ENCODE measurements at regions not wholly inside any gene's neighbourhood (a gene's known extent, or its start where the extent isn't known, plus 50 kb on each side); places are given as distances from the start of the nearest gene placed in this dataset.
"Not testable (repeated sequence)": the region's sequence is repeated elsewhere in the genome, so short reads cannot be mapped to it uniquely, and the experiment has no call there.

DNA sequence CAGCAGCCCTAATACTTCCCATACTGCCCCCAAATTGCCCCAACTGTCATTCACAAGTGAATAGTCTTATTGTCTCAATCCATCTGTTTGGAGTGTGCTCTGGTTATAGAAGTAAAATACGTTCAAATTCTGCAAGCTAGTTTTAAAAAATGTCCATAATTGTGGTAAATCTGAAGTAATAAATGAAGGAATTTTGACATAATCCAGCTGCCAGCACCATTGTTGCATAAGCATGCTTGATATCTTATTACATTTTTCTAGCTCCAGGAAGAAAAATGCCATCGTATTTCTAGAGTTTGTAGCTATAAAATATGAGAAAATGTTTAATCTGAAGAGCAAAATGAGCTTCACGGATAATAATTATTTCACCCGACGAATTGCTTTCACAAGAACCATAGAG lies 664.7 kb downstream of the RFPL4B start:
- Histone ChIP-seq H3K4me1 (ENCODE audit: control insufficient read depth in 2 of 2, insufficient read depth in 2 of 2, low read length in 2 of 2) (no peaks in the 10 kb centered on the region), H3K27ac (ENCODE audit: low read depth in 1 of 2, low read length in 1 of 2) (no peak overlapping the region), H3K4me3 (ENCODE audit: low read length in 2 of 2) (no peak overlapping the region), H3K36me3 (ENCODE audit: control insufficient read depth in 2 of 2, insufficient read depth in 2 of 2, low read length in 1 of 2) (no peaks in the 10 kb centered on the region), H3K27me3 (ENCODE audit: control insufficient read depth in 2 of 2, insufficient read depth in 1 of 2, low read length in 1 of 2) (no peaks in the 10 kb centered on the region), H3K9me3 (ENCODE audit: control insufficient read depth in 2 of 2, insufficient read depth in 1 of 2, low read length in 1 of 2) (no peaks in the 10 kb centered on the region)
- WGBS = 69% methylated on average over 5 of the region's 5 CpGs
- no peak for DNase-seq (ENCODE audit: low read depth in 6 of 9, low spot score in 9 of 9)

- Histone ChIP-seq H3K27me3 (ENCODE audit: control insufficient read depth in 2 of 2, insufficient read depth in 1 of 2, low read length in 1 of 2) (no peaks in the 10 kb centered on the region), H3K4me3 (ENCODE audit: low read length in 2 of 2) (no peak overlapping the region), H3K9me3 (ENCODE audit: control insufficient read depth in 2 of 2, insufficient read depth in 1 of 2, low read length in 1 of 2) (no peaks in the 10 kb centered on the region), H3K36me3 (ENCODE audit: control insufficient read depth in 2 of 2, insufficient read depth in 2 of 2, low read length in 1 of 2) (no peaks in the 10 kb centered on the region), H3K27ac (ENCODE audit: low read depth in 1 of 2, low read length in 1 of 2) (no peak overlapping the region), H3K4me1 (ENCODE audit: control insufficient read depth in 2 of 2, insufficient read depth in 2 of 2, low read length in 2 of 2) (no peaks in the 10 kb centered on the region)
- DNase-seq (ENCODE audit: low read depth in 6 of 9, low spot score in 9 of 9) = no peak
- WGBS = 70% methylated on average over 8 of the region's 8 CpGs
Observed at GRCh38 chr6:113015249-113015648, 668.1 kb downstream of the RFPL4B start.

DNA sequence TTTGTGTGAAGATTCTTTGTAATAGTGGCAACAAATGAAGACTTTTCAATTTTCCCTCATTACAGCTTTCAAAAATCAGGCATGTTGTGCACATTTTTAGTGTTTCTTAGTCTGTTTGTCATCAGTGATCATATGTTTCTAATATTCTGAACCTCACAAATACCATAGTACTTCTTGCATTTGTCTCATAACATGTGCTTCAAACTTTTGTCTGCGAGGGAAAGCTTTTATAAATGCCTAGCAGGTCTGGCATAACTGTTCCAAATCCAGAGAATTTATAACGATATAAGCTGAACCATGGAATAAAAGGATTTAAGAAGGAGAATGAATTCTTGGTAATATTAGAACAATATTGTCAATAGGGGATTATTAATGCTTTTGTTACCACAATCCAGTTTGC lies 670.2 kb downstream of the RFPL4B start:
- Histone ChIP-seq H3K4me1 (ENCODE audit: control insufficient read depth in 2 of 2, insufficient read depth in 2 of 2, low read length in 2 of 2) (no peaks in the 10 kb centered on the region), H3K36me3 (ENCODE audit: control insufficient read depth in 2 of 2, insufficient read depth in 2 of 2, low read length in 1 of 2) (no peaks in the 10 kb centered on the region), H3K9me3 (ENCODE audit: control insufficient read depth in 2 of 2, insufficient read depth in 1 of 2, low read length in 1 of 2) (no peaks in the 10 kb centered on the region), H3K27ac (ENCODE audit: low read depth in 1 of 2, low read length in 1 of 2) (no peak overlapping the region), H3K27me3 (ENCODE audit: control insufficient read depth in 2 of 2, insufficient read depth in 1 of 2, low read length in 1 of 2) (no peaks in the 10 kb centered on the region), H3K4me3 (ENCODE audit: low read length in 2 of 2) (no peak overlapping the region)
- WGBS = 92% methylated on average over 2 of the region's 2 CpGs
- no peak for DNase-seq (ENCODE audit: low read depth in 6 of 9, low spot score in 9 of 9)

DNA sequence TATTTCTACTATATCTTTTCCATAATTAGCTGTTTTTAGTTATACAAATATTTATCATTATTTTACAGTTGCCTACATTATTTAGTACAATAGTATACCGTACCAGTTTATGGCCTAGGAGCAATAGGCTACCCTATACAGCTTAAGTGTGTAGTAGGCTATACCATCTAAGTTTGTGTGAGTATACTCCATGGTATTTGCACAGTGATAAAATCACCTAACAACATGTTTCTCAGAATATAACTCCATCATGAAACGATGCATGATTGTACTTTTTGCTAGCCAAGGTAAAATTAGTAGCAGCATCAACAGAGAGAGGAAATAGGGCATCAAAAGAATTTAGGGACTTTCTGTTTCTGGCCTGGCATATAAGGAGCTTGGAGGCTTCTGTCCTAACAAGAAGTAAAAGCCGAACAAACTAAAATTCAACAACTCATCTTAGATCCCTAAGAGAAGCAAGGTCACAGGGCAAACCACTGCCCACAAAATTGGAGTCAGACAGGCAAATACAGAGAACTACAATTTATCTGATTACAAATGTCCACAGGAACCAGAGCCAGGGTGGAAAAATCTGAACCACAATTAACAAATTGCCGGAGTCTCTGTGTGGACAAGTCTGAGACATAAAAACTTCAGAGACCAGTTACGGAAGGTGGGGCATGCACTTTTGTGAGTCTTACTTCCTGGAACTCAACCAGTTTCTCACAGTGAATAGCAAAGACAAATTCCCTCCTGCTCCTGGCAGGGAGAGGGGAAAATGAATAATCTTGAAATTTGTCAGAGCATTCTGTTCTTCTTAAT lies 671.4 kb downstream of the RFPL4B start:
- no peak overlapping the region for H3K4me3 ChIP-seq (ENCODE audit: low read length in 2 of 2)
- H3K4me1 ChIP-seq (ENCODE audit: control insufficient read depth in 2 of 2, insufficient read depth in 2 of 2, low read length in 2 of 2) = no peaks in the 10 kb centered on the region
- H3K9me3 ChIP-seq (ENCODE audit: control insufficient read depth in 2 of 2, insufficient read depth in 1 of 2, low read length in 1 of 2) = no peaks in the 10 kb centered on the region
- no peaks in the 10 kb centered on the region for H3K27me3 ChIP-seq (ENCODE audit: control insufficient read depth in 2 of 2, insufficient read depth in 1 of 2, low read length in 1 of 2)
- no peaks in the 10 kb centered on the region for H3K36me3 ChIP-seq (ENCODE audit: control insufficient read depth in 2 of 2, insufficient read depth in 2 of 2, low read length in 1 of 2)
- no peak for DNase-seq (ENCODE audit: low read depth in 6 of 9, low spot score in 9 of 9)
- H3K27ac ChIP-seq (ENCODE audit: low read depth in 1 of 2, low read length in 1 of 2) = peak overlapping the region; percentile 35 to 55
- WGBS = 93% methylated on average over 5 of the region's 5 CpGs

DNA sequence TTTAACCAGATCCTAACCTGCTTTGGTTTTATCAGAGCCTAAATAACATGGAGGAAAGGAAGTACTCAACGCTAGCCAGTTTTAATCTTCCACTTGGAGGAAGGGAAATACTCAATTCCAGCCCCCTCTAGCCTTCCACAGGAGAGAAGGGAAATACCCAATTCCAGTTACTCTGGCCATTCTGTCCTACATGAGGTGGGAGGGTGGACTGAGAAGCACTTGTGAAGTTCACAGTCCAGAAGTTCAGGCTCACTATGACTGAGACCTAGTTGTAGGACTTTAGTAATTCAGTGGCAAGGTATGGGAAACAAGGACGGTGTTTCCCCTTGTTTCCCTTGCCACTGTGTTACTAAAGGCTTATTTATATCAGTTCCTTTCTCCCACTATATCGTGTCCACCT lies 672.0 kb downstream of the RFPL4B start:
- Histone ChIP-seq H3K27me3 (ENCODE audit: control insufficient read depth in 2 of 2, insufficient read depth in 1 of 2, low read length in 1 of 2) (no peaks in the 10 kb centered on the region), H3K36me3 (ENCODE audit: control insufficient read depth in 2 of 2, insufficient read depth in 2 of 2, low read length in 1 of 2) (no peaks in the 10 kb centered on the region), H3K4me3 (ENCODE audit: low read length in 2 of 2) (no peak overlapping the region), H3K9me3 (ENCODE audit: control insufficient read depth in 2 of 2, insufficient read depth in 1 of 2, low read length in 1 of 2) (no peaks in the 10 kb centered on the region), H3K27ac (ENCODE audit: low read depth in 1 of 2, low read length in 1 of 2) (peak overlapping the region; percentile 6 to 35), H3K4me1 (ENCODE audit: control insufficient read depth in 2 of 2, insufficient read depth in 2 of 2, low read length in 2 of 2) (no peaks in the 10 kb centered on the region)
- 84% methylated on average over 3 of the region's 3 CpGs for WGBS
- no peak for DNase-seq (ENCODE audit: low read depth in 6 of 9, low spot score in 9 of 9)

- WGBS = 86% methylated on average over 1 of the region's 1 CpG
- H3K4me1 ChIP-seq (ENCODE audit: control insufficient read depth in 2 of 2, insufficient read depth in 2 of 2, low read length in 2 of 2) = no peaks in the 10 kb centered on the region
- no peak overlapping the region for H3K27ac ChIP-seq (ENCODE audit: low read depth in 1 of 2, low read length in 1 of 2)
- H3K9me3 ChIP-seq (ENCODE audit: control insufficient read depth in 2 of 2, insufficient read depth in 1 of 2, low read length in 1 of 2) = no peaks in the 10 kb centered on the region
- no peaks in the 10 kb centered on the region for H3K36me3 ChIP-seq (ENCODE audit: control insufficient read depth in 2 of 2, insufficient read depth in 2 of 2, low read length in 1 of 2)
- DNase-seq (ENCODE audit: low read depth in 6 of 9, low spot score in 9 of 9) = no peak
- no peak overlapping the region for H3K4me3 ChIP-seq (ENCODE audit: low read length in 2 of 2)
- H3K27me3 ChIP-seq (ENCODE audit: control insufficient read depth in 2 of 2, insufficient read depth in 1 of 2, low read length in 1 of 2) = no peaks in the 10 kb centered on the region
Observed at GRCh38 chr6:113027780-113028179, 680.6 kb downstream of the RFPL4B start.

DNA sequence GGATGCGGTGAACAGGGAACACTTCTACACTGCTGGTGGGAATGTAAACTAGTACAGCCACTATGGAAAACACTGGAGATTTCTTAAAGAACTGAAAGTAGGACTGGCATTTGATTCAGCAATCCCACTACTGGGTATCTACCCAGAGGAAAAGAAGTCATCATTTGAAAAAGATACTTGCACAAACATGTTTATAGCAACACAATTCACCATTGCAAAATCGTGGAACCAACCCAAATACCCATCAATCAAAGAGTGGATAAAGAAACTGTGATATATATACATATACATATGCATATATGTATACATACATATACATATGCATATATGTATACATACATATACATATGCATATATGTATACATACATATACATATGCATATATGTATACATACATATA lies 682.0 kb downstream of the RFPL4B start:
- H3K9me3 ChIP-seq (ENCODE audit: control insufficient read depth in 2 of 2, insufficient read depth in 1 of 2, low read length in 1 of 2); H3K4me1 ChIP-seq (ENCODE audit: control insufficient read depth in 2 of 2, insufficient read depth in 2 of 2, low read length in 2 of 2); H3K27me3 ChIP-seq (ENCODE audit: control insufficient read depth in 2 of 2, insufficient read depth in 1 of 2, low read length in 1 of 2); H3K27ac ChIP-seq (ENCODE audit: low read depth in 1 of 2, low read length in 1 of 2); DNase-seq (ENCODE audit: low read depth in 6 of 9, low spot score in 9 of 9); H3K36me3 ChIP-seq (ENCODE audit: control insufficient read depth in 2 of 2, insufficient read depth in 2 of 2, low read length in 1 of 2); H3K4me3 ChIP-seq (ENCODE audit: low read length in 2 of 2): not testable (repeated sequence)
- WGBS = 92% methylated on average over 2 of the region's 2 CpGs

DNA sequence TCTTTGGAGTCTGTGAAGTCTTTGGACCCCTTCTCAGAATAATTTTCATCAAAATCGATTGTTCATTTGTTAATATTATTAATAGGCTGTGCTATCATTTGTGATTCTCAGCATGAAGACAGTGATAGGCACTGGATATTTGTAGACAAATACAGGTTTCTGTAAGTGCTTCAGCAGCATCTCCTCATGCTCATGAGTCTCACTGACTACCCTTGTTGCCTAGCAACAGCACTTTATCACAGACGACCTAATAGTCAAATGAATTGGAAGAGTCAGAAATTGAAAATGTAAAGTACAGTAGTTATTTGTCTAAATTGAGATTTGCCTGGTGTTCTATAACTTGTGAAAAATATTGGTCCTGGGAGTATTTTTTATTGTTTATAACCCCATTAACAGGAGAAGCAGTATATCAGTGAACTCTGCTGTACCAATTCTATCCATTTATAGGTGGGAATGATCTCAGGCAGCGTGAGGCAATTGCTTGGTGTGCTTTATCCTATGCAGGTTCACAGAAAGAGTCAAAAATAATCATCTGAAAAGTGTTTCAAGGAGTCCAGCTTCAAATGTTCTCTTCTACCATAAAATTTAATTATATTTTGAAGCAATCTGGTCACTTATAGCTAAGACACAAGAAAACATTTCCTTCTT lies 684.6 kb downstream of the RFPL4B start:
- no peak for DNase-seq (ENCODE audit: low read depth in 6 of 9, low spot score in 9 of 9)
- no peak overlapping the region for H3K4me3 ChIP-seq (ENCODE audit: low read length in 2 of 2)
- no peak overlapping the region for H3K27ac ChIP-seq (ENCODE audit: low read depth in 1 of 2, low read length in 1 of 2)
- 78% methylated on average over 3 of the region's 3 CpGs for WGBS
- no peaks in the 10 kb centered on the region for H3K27me3 ChIP-seq (ENCODE audit: control insufficient read depth in 2 of 2, insufficient read depth in 1 of 2, low read length in 1 of 2)
- H3K36me3 ChIP-seq (ENCODE audit: control insufficient read depth in 2 of 2, insufficient read depth in 2 of 2, low read length in 1 of 2) = no peaks in the 10 kb centered on the region
- H3K4me1 ChIP-seq (ENCODE audit: control insufficient read depth in 2 of 2, insufficient read depth in 2 of 2, low read length in 2 of 2) = no peaks in the 10 kb centered on the region
- H3K9me3 ChIP-seq (ENCODE audit: control insufficient read depth in 2 of 2, insufficient read depth in 1 of 2, low read length in 1 of 2) = no peaks in the 10 kb centered on the region

- Histone ChIP-seq H3K36me3 (ENCODE audit: control insufficient read depth in 2 of 2, insufficient read depth in 2 of 2, low read length in 1 of 2) (no peaks in the 10 kb centered on the region), H3K27me3 (ENCODE audit: control insufficient read depth in 2 of 2, insufficient read depth in 1 of 2, low read length in 1 of 2) (no peaks in the 10 kb centered on the region), H3K4me3 (ENCODE audit: low read length in 2 of 2) (no peak overlapping the region), H3K4me1 (ENCODE audit: control insufficient read depth in 2 of 2, insufficient read depth in 2 of 2, low read length in 2 of 2) (no peaks in the 10 kb centered on the region), H3K9me3 (ENCODE audit: control insufficient read depth in 2 of 2, insufficient read depth in 1 of 2, low read length in 1 of 2) (no peaks in the 10 kb centered on the region), H3K27ac (ENCODE audit: low read depth in 1 of 2, low read length in 1 of 2) (no peak overlapping the region)
- 96% methylated on average over 1 of the region's 1 CpG for WGBS
- DNase-seq (ENCODE audit: low read depth in 6 of 9, low spot score in 9 of 9) = no peak
Observed at GRCh38 chr6:113039005-113039404, 691.9 kb downstream of the RFPL4B start.

Data from thymus (tissue), 11 donors.